ENCODE measurements at regions not wholly inside any gene's neighbourhood (a gene's known extent, or its start where the extent isn't known, plus 50 kb on each side); places are given as distances from the start of the nearest gene placed in this dataset.

DNA sequence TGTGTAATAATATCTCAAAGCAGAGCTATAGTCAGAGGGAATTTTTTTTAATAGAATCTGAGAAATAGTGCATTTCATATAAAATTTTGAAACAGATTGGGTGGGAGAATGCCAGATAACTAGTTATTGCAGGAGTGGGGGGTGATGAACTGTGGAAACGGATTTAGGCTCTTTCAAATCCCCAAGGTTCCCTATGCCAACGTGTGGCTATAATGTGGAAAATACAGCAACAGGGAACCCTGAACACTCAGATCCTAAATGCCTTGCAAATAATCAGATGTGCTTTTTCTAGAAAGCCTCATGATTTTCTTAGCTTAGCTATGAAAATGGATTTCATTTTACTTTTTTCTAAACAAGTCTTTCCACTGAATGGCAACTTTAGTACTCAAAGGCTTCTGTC lies 180.5 kb upstream of the DMAC1 start:
- TF ChIP-seq CTCF (IDR thresholded peaks at IDR 0.05; ENCODE audit: low read depth, low read length) (no peak), POLR2A (IDR thresholded peaks at IDR 0.05; ENCODE audit: extremely low read depth, insufficient read length) (no peak), MYC (IDR thresholded peaks at IDR 0.05; ENCODE audit: low read depth, low read length) (no peak)

Data from NB4 (cell line).